Calu3 (cell line): ENCODE measurements at regions not wholly inside any gene's neighbourhood (a gene's known extent, or its start where the extent isn't known, plus 50 kb on each side); places are given as distances from the start of the nearest gene placed in this dataset.

Experiments
- BruUV-seq: library from RNA; stranded (reverse); fragments of 400-500 nt; replicated peaks from 2 replicates; lab custom pipeline; 2021; lab: Mats Ljungman, UMichigan
- CTCF ChIA-PET: fragments of 300-600 bp; sonication (Branson Sonifier 250); formaldehyde crosslinking; loops from one replicate; lab custom pipeline; 2022; ENCODE audit warnings: antibody characterized with exemption; lab: Charles Lee
- DNase-seq: peaks from one replicate; pipeline ENCODE4 v3.0.0; 2022
- H3K27ac Mint-ChIP-seq: one replicate; pipeline ENCODE4 v1.8.0; 2022; ENCODE audit warnings: mixed read lengths; ENCODE audit not compliant: unreplicated experiment
- H3K27me3 Mint-ChIP-seq: one replicate; pipeline ENCODE4 v1.8.0; 2022; ENCODE audit warnings: mixed read lengths; ENCODE audit not compliant: unreplicated experiment
- H3K36me3 Mint-ChIP-seq: one replicate; pipeline ENCODE4 v1.8.0; 2022; ENCODE audit warnings: mild to moderate bottlenecking, moderate library complexity, mixed read lengths; ENCODE audit not compliant: insufficient read depth, unreplicated experiment
- H3K4me1 Mint-ChIP-seq: one replicate; pipeline ENCODE4 v1.8.0; 2022; ENCODE audit warnings: mild to moderate bottlenecking, low read depth, mixed read lengths; ENCODE audit not compliant: unreplicated experiment
- H3K4me3 Mint-ChIP-seq: one replicate; pipeline ENCODE4 v1.8.0; 2022; ENCODE audit warnings: mild to moderate bottlenecking, low read depth, moderate library complexity, mixed read lengths; ENCODE audit not compliant: unreplicated experiment
- H3K9me3 Mint-ChIP-seq: one replicate; pipeline ENCODE4 v1.8.0; 2022; ENCODE audit warnings: low read depth, mixed read lengths; ENCODE audit not compliant: unreplicated experiment
- CTCF ChIP-seq: fragments of 200-600 bp; IDR thresholded peaks from one replicate; pipeline ENCODE4 v1.8.0; 2022; ENCODE audit warnings: antibody characterized with exemption; ENCODE audit not compliant: unreplicated experiment
- intact Hi-C: fragments of 100-400 bp; cut with micrococcal nuclease; formaldehyde crosslinking; loops from one replicate; pipeline ENCODE4 v1.10.0; 2022; ENCODE audit not compliant: unreplicated experiment

DNA sequence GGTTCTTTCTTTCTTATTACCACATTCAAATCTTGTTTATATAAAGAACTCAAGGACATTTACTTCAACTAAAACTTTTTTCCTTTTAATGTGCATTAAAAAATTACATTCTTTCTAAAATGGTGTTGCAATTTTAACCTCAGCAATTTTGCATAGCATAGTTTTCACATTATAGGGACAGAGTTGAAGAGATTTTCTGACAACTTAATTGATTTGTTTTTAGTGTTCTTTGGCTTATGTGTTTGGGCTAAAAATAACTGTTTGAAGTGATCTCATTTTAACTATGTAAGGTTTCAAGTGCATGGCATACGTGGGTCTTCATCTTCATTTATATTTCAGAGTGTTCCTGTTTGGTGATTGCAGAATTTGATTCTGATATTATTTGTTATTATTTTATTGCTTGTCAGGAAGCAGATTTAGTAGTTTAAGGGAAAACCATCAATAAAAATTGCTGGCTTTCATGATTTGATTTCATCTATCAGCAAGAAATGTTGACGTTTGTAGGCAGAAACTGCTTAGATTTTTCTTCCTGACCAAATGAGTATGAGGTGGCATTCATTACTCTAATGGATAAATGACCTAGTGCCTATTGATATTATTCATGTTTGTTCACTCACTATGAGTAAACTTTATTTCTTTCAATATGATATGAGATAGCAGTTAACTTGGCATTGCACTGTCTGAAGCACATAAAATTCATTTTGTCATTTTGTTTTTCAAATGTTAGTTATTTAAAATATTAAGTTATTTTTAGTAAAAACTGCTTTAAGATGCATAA lies 398.4 kb downstream of the NUP35 start:
- no peak for TF ChIP-seq CTCF
- H3K4me3 Mint-ChIP-seq: no peak overlapping the region
- intact Hi-C loops: no loop called here
- no TSS peak for BruUV-seq
- peaks cover 4% of the 10 kb centered on the region for H3K9me3 Mint-ChIP-seq
- H3K27me3 Mint-ChIP-seq: no peaks in the 10 kb centered on the region
- H3K4me1 Mint-ChIP-seq: no peaks in the 10 kb centered on the region
- no peak overlapping the region for H3K27ac Mint-ChIP-seq
- CTCF ChIA-PET: no interaction called here
- no peak for DNase-seq
- H3K36me3 Mint-ChIP-seq: no peaks in the 10 kb centered on the region

- Mint-ChIP-seq H3K27me3 (no peaks in the 10 kb centered on the region), H3K4me3 (no peak overlapping the region), H3K4me1 (no peaks in the 10 kb centered on the region), H3K36me3 (no peaks in the 10 kb centered on the region), H3K9me3 (peaks cover 5% of the 10 kb centered on the region), H3K27ac (no peak overlapping the region)
- TF ChIP-seq CTCF: no peak
- no TSS peak for BruUV-seq
- DNase-seq: no peak
- CTCF ChIA-PET: no interaction called here
- intact Hi-C loops: no loop called here
These were observed 406.2 kb downstream of the NUP35 start for GRCh38 chr2:183530333-183530901.

DNA sequence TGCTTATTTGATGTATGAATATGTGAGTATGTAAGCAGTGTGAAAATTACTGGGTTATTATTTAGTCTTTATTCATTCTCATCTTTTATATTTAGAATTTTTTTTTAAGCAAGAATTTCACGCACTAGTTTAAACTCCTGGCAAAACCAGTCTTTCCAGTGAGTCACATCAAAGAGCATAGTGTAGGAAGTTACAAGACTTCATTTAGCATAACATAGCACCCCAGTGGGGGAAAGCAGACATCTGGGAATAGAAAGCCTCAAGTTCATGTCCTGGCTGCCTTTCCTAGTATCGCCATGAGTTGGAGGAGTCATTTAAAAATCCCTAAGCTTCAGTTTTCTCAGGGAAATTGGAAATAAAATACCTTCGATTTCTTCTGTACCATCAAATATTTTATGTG lies 408.3 kb downstream of the NUP35 start:
- H3K4me3 Mint-ChIP-seq: no peak overlapping the region
- BruUV-seq: no TSS peak
- no peak overlapping the region for H3K27ac Mint-ChIP-seq
- H3K27me3 Mint-ChIP-seq: no peaks in the 10 kb centered on the region
- H3K9me3 Mint-ChIP-seq: peaks cover 2% of the 10 kb centered on the region
- peak; percentile 32 for DNase-seq
- intact Hi-C loops: no loop called here
- no peaks in the 10 kb centered on the region for H3K4me1 Mint-ChIP-seq
- CTCF ChIA-PET: no interaction called here
- no peaks in the 10 kb centered on the region for H3K36me3 Mint-ChIP-seq
- TF ChIP-seq CTCF: no peak

GRCh38 chr2:183533021-183533420 lies 408.8 kb downstream of the NUP35 start:
- H3K27me3 Mint-ChIP-seq: no peaks in the 10 kb centered on the region
- intact Hi-C loops: no loop called here
- BruUV-seq: no TSS peak
- CTCF ChIA-PET: no interaction called here
- TF ChIP-seq CTCF: no peak
- H3K4me3 Mint-ChIP-seq: no peak overlapping the region
- no peak for DNase-seq
- no peak overlapping the region for H3K27ac Mint-ChIP-seq
- H3K9me3 Mint-ChIP-seq: no peaks in the 10 kb centered on the region
- H3K36me3 Mint-ChIP-seq: no peaks in the 10 kb centered on the region
- H3K4me1 Mint-ChIP-seq: no peaks in the 10 kb centered on the region
